ENCODE measurements at regions not wholly inside any gene's neighbourhood (a gene's known extent, or its start where the extent isn't known, plus 50 kb on each side); places are given as distances from the start of the nearest gene placed in this dataset.

DNA sequence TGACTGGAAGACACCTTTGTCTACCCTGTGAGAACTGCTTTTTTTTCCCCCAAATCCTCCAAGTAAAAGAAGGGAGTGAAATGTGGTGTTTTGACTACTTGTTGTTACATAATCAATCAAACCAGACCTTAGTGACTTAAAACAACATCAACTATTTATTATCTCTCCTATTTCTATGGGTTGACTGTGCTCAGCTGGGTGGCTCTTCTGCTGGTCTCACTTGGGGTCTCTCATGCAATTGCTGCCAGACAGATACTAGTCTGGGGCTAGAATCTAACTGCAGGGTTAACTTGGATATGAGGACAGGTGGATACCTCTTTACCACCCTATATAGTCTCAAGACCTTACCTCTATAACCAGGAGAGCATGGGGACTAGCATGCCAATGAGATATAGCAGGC lies 141.3 kb downstream of the SALL1 start:
- H3K4me3 ChIP-seq (ENCODE audit: low read depth, low read length) = no peak overlapping the region
- TF ChIP-seq, protein P1, sequence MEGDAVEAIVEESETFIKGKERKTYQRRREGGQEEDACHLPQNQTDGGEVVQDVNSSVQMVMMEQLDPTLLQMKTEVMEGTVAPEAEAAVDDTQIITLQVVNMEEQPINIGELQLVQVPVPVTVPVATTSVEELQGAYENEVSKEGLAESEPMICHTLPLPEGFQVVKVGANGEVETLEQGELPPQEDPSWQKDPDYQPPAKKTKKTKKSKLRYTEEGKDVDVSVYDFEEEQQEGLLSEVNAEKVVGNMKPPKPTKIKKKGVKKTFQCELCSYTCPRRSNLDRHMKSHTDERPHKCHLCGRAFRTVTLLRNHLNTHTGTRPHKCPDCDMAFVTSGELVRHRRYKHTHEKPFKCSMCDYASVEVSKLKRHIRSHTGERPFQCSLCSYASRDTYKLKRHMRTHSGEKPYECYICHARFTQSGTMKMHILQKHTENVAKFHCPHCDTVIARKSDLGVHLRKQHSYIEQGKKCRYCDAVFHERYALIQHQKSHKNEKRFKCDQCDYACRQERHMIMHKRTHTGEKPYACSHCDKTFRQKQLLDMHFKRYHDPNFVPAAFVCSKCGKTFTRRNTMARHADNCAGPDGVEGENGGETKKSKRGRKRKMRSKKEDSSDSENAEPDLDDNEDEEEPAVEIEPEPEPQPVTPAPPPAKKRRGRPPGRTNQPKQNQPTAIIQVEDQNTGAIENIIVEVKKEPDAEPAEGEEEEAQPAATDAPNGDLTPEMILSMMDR (IDR thresholded peaks at IDR 0.05; ENCODE audit: borderline replicate concordance, insufficient read depth, low read depth, low read length) = no peak

DNA sequence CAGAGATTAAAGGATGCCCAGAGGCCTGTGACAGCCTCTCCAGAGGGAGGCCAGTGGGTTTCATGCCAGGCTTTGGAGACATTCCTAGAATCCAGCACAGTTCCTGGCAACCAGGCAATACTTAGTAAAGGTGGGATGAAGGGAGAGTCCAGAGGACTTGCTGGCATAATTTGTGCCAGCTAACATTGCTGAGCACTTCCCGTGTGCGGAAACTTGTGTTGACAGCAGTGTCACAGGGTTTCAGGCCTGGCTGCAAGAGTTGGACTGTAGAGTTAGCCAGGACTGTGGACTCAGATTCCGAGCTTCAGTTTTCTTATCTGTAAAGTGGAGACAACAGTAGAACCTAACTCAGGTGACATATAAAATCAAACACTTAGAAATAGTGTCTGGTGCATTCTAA lies 141.7 kb downstream of the SALL1 start:
- H3K4me3 ChIP-seq (ENCODE audit: low read depth, low read length) = no peak overlapping the region

DNA sequence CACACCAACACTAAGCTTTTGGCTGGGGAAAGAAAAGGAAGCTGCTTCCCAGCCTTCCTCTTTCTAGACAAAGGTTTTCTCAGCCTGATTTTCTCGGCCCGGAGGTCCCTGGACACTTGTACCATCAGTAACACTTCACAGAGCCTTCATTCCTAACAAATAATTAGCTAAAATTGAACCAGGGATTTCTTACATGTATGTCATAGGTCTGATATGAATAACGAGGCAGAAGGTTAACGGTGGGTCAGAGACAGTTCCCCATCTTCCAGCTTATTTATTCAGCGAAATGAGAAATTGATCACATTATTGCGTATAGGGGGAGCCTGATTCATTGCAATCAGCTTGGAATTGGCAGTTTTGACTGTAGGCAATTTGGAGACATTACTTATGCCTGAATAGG lies 142.5 kb downstream of the SALL1 start:
- no peak overlapping the region for H3K4me3 ChIP-seq (ENCODE audit: low read depth, low read length)
- TF ChIP-seq, protein P1 (IDR thresholded peaks at IDR 0.05; ENCODE audit: borderline replicate concordance, insufficient read depth, low read depth, low read length) = no peak

More for the DNA sequence above, 141.7 kb downstream of the SALL1 start:
- TF ChIP-seq, protein P1 (IDR thresholded peaks at IDR 0.05; ENCODE audit: borderline replicate concordance, insufficient read depth, low read depth, low read length) = no peak

DNA sequence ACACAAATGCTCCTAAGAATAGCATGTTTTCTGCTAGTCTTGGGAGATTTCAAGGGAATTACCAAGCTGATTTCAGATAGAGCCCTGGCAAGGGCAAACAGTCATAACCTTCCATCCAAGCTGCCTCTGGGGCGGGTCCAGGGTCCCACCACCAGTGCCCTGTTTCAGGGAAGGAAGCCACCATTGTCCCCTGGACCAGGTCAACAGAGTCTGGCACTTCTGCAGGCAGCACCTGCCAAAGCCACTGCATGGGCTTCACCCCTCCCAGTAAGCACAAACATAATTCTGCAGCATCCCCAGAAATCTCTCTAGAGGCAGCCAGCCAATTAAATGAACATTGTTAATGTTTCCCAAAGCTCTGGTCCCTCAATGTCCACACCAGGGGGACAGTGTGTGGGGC lies 143.0 kb downstream of the SALL1 start:
- TF ChIP-seq, protein P1 (IDR thresholded peaks at IDR 0.05; ENCODE audit: borderline replicate concordance, insufficient read depth, low read depth, low read length) = no peak
- no peak overlapping the region for H3K4me3 ChIP-seq (ENCODE audit: low read depth, low read length)

DNA sequence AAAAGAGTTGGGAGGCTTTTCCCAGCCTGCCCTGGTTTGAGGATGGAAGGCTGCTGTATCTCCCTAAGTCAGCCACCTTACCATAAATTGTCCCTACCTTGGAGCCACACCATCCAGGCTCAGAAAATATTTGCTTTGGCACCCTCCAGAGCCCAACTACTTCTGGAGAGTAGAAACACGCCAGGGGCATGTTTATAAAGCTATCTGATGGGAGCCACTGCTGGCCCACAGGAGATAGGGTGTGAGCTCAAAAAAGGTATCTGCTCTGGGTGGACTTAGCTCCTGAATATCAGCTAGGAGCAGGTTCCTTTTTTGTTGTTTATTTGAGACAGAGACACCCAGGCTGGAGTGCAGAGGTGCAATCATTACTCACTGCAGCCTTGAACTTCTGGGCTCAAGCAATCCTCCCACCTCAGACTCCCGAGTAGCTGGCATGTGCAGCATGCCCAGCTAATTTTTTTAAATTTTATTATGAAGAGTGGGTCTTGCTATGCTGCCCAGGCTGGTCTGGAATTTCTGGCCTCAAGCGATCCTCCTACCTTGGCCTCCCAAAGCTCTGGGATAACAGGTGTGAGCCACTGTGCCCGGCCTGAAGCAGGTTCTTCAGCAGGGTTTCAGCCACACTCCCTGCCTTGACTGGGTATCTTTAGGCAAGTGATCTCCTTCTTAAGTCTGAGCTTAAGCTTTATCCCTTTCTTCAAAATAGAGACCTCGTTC lies 147.1 kb downstream of the SALL1 start:
- TF ChIP-seq, protein P1 (IDR thresholded peaks at IDR 0.05; ENCODE audit: borderline replicate concordance, insufficient read depth, low read depth, low read length) = no peak
- H3K4me3 ChIP-seq (ENCODE audit: low read depth, low read length) = no peak overlapping the region

DNA sequence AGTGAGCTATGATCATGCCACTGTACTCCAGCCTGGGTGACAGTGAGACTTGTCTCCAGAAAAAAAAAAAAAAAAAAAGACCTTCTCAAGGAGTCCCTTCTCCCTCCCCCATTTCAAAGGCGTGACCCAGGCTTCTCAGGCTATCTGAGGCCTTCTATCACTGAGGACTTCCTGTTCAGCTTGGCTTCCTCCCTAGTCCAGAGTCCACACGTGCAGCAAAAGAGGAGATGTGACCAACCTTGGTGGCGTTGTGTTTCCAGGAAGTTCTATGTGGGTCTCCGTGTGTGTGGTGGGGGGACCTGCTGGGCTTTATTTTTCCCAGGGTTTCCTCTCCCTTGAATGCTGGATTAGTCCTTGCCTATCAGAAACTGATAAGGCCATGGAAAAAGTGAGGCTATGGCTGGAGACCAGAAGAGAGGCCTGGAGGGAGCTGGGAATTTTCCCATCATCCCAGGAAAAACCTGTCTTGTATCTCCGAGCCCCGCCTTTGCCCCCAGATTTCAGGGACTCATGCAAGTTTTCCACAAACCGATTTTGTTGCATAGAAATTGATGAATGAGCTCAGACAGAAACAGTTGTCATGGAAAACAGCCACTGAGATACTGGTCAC lies 148.1 kb downstream of the SALL1 start:
- TF ChIP-seq, protein P1 (IDR thresholded peaks at IDR 0.05; ENCODE audit: borderline replicate concordance, insufficient read depth, low read depth, low read length) = no peak
- H3K4me3 ChIP-seq (ENCODE audit: low read depth, low read length) = no peak overlapping the region

DNA sequence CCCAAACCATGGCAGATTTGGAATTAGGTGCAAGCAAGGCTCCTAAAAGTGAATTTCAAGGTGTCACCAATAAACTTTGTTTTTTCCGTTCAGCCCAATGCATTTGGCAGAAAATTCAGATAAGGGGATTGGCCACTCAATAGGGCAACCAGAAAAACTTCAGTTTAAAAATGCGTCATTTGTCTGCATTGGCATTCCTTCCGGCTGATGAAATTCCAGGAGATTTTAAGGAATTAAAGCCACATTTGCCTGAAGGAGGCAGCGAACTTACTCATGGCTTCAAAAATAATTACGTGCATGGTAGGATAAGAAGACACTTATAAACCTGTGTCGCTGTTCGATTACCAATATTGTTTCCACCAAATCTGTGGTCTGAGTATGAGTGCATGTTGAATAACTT lies 151.9 kb downstream of the SALL1 start:
- TF ChIP-seq, protein P1 (IDR thresholded peaks at IDR 0.05; ENCODE audit: borderline replicate concordance, insufficient read depth, low read depth, low read length) = no peak

More for the DNA sequence above, 151.9 kb downstream of the SALL1 start:
- no peak overlapping the region for H3K4me3 ChIP-seq (ENCODE audit: low read depth, low read length)
